Hindlimb muscle (tissue), 1 donor: ENCODE measurements at regions not wholly inside any gene's neighbourhood (a gene's known extent, or its start where the extent isn't known, plus 50 kb on each side); places are given as distances from the start of the nearest gene placed in this dataset.

ENCODE experiments used
- DNase-seq: peaks from one replicate; pipeline ENCODE4 v3.0.0-alpha.2; 2013

DNA sequence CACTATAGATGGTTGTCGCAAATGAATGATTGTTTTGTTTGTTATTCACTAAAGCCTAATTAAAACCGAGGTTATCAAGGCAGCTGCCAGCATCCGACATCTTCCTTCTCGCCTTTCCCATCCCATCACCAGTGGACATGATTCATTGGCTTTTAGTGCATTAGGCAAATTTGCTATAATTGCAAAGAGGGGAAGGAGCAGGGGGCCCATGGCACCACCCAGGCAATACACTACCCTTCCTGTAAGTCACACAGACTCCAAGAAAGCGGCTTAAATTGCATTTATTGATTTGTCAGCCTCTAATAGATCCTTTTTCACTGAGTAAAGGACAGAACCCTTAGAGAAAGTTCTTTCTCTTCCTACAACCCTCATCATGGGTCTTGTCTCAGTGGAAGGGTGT, 169.2 kb upstream of the NCAM1 start:
- no peak for DNase-seq

DNA sequence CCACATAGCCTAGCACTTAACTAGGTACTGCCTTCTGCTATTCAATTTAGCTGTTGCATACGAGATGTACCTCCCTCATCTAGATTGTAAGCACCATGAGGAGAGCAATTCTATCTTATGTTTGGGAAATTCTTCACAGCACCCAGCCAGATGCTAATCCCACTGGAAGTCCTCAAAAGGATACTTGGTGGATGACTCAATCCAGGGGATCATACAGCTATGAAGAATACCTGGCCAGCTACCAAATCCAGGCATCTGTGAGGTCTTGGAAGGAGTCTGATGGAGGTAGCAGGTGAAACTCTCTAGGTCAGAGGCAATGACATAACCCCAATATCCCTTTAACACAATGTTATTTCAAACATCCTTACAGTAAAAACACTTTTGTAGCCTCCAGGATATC, 167.8 kb upstream of the NCAM1 start:
- no peak for DNase-seq

DNA sequence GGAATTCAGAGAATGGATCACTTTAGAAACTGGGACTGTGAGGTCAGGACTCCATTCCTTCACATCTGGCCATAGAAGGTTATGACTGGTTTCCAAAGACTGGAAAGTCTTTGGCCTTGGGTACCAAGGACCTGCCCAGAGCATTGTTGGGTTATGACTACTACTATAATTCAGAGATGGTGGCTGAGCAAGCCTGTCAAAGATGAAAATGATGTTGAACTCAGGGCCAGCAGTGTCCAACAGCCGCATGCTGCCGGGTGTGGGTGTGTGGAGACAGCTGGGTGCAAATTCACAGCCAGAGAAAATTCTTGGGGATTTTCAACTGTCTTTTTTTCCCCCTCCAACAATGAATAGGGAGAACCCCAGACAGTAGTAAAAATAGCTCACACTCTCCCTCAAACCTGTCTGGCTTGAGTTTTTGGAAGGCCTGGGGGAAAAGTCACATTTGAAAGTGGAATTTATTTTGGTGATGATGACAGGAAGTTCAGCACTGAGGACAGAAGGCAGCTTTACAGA, 166.8 kb upstream of the NCAM1 start:
- peak; percentile 47 for DNase-seq

DNA sequence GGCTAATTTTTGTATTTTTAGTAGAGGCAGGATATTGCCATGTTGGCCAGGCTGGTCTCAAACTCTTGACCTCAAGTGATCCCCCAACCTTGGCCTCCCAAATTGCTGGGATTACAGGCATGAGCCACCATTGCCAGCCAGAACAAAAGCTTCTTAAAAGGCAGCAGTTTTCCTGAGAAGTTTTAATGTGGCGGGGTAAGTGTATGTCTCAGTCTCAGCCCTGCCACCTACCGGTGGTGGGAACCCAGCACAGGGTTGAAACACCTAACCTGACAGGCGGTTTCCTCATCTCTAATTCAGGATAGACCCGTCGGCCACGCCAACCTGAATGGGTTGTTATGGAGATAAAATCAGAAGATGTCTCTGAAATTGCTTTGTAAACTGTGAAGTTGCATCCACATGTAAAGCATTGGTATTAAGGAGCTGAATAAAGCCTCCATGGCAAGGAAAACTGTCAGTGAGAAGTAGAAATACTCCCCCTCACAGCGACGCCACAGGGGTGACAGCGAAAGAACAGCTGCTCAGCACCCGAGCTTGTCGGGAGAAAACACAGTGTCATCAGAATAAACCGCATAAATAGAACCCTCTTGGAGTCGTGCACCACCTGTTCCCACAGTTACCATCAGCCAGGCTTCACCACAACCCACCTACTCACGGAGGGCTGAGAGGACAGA, 165.9 kb upstream of the NCAM1 start:
- DNase-seq: no peak

DNA sequence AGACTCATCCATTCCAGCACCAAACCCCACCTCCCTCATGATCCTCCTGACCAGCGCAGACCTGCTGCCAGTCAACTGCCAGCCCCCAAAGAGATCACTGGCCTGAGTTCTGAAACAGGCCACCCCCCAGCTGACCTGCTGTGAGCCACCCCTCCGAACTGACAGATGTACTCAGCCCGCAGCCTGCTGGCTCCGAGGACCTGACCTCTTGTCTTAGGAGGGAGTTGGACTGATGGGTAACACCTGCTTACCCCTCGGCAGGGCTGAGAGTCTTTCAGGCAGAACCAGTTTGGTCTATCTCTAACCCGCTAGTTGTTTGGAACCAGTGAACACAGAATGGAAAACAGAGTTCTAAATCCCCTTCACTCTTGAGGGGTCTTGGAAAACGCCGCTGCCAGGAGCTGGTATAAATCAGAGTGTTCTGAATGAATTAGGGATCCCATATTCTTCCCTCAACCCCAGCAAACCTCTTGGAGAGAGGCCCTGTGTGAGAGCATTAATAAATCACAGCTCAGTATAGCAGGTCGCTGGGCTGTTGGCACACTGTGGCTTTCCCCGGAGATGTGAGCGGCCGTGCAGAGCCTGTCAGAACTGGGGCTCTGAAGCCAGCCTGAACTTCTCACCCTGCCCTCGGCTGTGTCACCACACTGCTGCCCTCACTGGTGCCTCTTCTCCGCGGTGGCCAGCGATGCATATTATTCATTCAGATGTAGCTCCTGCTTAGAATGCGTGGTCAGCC, 165.1 kb upstream of the NCAM1 start:
- DNase-seq: no peak

DNA sequence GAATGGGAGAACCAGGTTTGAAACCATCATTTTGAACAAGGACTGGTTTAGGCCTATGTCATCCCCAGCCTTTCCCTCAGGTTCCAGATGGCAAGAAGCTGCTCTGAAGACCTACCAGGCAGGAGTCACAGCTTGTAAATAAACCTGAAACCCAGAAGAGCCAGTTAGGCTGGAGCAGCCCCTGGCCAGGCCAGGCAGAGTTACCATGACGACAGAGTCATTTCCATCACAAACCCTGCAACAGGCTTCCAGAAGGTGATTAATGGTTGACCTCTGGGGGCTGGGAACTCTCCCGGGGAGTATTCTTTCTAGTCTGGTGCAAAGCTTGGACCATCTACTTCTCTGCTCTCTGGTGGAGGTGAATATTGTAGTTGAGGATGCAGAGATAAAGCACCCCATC, 164.1 kb upstream of the NCAM1 start:
- no peak for DNase-seq

GRCh38 chr11:112797648-112798293, 163.4 kb upstream of the NCAM1 start:
- no peak for DNase-seq

DNA sequence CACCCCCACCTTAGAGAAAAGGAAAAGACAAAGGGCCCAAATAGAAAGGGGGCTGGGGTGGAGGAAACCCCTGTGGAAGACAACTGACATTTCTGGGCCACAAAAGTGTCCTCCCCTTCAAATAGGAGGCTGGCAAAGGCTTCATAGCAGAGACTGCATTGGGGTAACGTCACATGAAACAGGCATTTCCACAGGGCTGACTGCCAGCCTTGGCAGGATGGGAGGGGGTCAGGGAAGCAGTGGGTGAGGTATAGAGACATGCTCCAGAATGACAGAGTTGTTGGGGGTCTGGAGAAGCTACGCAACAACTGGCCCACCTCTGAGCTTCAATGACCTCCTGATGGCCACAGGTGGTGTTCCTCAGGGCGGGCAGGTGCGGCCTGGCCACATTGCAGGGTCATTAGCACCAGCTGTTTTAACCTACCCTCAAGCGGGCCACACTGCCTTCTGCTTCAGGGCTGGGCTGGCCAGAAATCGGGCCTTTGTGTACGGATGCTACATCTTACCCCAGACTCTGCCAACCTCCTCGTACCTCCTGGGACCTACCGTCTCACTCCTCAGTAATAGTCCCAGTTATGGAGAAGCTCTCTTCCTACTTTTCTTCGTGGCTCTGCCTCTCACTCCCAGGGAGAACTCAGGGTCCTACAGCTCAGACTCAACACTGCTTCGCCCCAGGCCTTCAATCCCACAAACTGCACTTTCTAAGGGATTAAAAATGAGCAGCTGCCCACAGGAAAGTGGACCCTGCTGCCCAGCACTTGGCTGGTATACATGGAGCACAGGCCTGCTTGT, 160.0 kb upstream of the NCAM1 start:
- no peak for DNase-seq

DNA sequence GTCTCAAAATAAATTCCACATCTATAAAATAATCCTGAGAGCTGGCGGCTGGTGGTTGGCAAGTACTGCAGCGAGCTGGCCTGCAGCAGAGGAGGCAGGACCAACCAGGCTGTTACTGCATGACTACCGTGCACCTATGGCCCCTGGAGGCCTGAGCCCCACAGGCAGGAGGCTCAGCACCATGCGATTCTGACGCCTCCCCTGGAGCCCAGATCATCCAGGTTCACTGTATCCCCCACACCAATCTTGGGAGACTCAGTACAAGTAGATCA, 159.5 kb upstream of the NCAM1 start:
- DNase-seq: no peak

- DNase-seq: no peak
Measured at GRCh38 chr11:112805658-112806057, 155.6 kb upstream of the NCAM1 start.

DNA sequence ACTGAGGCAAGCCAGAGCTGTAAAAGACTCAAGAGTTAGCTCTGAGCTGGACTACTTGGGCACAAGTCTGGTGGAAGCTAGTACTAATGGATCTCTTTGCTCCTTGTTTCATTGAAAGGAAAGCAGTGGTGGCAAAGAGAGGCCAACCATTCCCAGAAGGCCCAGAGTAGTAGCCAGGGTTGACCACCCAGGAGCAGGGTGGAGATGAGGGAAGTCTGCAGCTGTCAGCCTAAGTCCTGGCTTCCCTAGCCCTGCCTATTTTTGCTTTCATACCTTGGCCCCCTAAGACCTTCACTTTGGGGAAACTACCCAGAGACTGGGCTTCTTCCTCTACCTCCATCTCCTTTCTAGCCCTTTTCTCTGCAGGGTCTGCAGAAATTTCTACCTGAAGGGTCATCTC, 155.0 kb upstream of the NCAM1 start:
- no peak for DNase-seq

DNA sequence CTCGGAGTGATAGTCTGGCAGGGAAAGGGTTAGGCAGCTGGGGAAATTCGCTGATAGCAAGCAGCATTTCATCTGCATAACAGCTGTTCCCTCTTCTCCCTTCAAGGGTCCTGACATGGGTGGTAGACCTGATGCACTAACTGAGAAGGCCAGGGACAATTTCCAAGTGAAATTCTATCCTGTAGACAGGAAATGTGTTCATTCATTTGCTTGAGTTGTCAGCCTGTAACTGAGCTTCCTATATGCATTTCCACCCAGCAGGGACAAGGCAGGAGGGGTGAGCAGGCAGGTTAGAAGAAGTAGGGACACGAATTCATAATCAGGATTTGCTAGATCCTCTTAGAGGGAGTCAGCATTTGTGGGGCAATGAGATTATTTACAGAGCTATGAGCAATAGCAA, 154.3 kb upstream of the NCAM1 start:
- DNase-seq: no peak

- no peak for DNase-seq
Measured at GRCh38 chr11:112809429-112809828, 151.8 kb upstream of the NCAM1 start.

GRCh38 chr11:112810951-112811350, 150.3 kb upstream of the NCAM1 start:
- no peak for DNase-seq

DNA sequence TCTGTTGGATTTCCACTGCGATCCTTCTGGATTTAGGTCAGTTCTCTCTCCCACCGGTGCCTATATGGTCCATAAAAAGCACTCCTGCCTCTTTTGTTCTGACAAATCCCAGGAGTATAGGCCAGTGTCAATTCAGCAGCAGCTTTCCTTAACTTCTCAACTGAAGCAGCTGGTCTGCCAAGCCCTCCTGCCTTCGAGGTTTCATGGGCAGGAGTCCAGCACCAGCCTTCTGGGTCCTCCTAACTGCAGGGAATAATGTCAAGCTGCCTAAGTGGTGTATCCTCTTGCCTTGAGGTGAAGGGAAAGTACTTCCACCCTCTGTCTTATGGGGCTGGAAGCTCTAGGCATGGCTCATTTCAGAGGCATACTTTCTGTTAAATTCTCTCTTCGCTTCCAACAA, 149.4 kb upstream of the NCAM1 start:
- no peak for DNase-seq

DNA sequence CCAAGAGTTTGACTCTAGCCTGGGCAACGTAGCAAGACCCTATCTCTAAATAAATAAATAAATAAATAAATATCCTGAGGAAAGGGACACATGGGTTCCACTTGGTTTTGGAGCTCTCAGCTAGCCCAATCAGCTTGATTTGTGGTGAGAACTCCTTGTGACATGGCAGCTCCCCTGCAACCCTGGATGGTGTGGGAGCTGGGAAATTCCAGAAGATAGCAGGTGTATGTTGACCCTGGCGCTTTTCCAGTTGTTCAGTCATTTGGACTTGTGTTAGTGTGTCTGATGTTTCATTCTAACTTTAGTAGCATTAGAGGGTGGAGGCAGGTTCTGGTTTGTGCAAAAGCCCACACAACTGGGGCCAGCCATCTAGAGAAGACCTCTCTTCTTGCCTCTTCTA, 148.5 kb upstream of the NCAM1 start:
- DNase-seq: no peak

DNA sequence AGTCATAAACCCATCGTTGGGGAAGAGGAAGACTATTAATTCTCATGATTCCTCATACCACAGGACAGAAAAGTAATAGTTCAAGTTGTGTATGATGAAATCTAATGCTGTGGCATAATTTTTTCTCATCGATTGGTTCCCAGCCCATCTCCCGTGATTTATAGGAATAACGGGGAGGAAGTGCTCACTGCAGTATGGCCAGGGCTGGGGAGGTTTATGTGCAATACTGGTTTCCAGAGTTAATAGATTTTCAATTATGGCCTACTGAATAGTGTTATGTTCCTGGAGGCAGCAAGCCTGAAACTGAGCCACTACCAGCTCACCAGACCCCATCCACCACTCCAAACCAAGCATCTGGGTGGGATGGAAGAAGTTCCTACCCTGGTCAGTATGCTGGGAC, 147.1 kb upstream of the NCAM1 start:
- DNase-seq: no peak

DNA sequence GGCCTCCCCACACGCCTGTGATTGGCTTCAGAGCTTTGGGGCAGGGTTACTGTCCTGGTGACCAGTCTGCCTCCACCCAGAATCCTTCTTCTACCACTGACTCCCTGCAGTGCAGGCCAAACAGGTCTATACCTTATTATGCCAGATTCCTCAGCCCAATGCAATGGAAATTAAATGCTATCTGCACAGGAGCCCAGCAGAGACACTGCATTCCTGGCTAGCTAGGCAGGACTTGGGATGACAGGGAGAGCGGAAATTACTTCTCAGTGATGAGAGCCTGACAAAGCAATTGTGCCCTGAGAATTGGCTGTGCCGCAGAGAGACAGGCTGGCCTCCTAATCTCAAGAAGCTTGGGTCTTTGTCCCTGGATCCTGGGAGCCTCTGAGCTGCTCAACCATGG, 143.8 kb upstream of the NCAM1 start:
- DNase-seq: no peak

DNA sequence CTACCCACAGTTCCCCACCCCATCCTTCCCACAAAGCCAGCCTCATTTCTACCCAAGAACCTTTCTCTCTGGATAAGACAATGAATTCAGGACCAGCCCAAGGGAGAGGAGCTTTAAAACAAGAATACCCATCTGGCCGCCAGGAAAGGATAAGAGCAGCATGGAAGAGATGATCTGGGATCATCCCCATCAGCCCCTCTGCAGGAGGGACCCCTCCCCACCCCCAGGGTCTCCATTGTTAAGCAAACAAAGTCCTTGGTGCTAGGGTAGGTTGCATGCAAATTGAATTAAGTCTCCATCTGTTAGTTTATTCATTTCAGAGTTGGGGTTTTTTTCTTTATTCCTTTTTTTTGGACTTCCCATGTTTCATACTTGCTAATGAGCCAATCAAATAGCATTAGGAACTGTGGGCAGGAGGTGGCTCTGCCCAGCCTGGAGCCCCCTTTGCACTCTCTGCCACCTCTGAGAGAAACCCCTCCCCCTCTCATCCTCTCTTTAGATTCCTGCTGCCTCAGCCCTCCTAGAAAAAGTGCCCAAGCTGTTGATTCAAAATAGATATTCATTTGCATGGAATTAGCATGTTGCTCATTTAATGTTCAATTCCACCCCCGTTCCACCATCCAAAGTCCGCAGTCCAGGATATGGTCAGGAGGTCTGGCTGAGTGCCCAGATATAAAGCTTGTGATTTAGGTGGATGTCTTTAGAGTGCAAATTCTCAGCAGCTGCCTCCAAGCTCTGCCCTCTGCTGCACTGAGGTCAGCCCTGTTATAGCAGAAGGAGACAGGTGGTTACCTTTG, 138.5 kb upstream of the NCAM1 start:
- no peak for DNase-seq

DNA sequence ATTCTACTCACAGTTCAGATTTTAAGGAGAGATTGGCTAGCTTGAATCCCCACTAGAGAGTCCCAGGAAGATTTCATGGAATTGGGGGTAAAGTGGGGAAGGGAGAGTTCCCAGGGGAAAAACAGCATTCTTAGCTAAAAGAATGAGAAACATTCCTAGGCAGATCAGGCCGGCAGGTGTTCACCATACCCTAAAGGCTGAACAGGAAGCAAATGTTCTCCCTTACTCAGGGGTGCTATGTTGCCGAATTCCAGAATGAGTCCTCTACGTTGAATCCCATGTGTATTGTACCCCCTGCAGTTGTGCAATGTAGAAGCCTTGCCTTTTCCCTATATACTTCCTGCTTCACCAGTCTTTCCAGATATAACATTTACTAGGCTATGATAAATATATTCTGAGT, 135.2 kb upstream of the NCAM1 start:
- DNase-seq: no peak

GRCh38 chr11:112826788-112827187, 134.4 kb upstream of the NCAM1 start:
- DNase-seq: no peak

- DNase-seq: no peak
Measured at GRCh38 chr11:112828421-112828820, 132.8 kb upstream of the NCAM1 start.
